Activated CD4-positive, CD25-positive, alpha-beta regulatory T cell treated with anti-CD3 and anti-CD28 coated beads, Interleukin-2, amount 50 U/mL, for 72 hours (primary cell): ENCODE measurements at regions not wholly inside any gene's neighbourhood (a gene's known extent, or its start where the extent isn't known, plus 50 kb on each side); places are given as distances from the start of the nearest gene placed in this dataset.

Experiments
- DNase-seq: peaks from one replicate; pipeline ENCODE4 v3.0.0; 2021

- no peak for DNase-seq
Measured at GRCh38 chr22:27153386-27153785, 496.0 kb downstream of the MIAT start.

- DNase-seq: no peak
Measured at GRCh38 chr22:27154717-27155116, 497.3 kb downstream of the MIAT start.

- DNase-seq: no peak
Measured at GRCh38 chr22:27156821-27157489, 499.6 kb downstream of the MIAT start.

GRCh38 chr22:27157666-27158370, 500.4 kb downstream of the MIAT start:
- DNase-seq: no peak

GRCh38 chr22:27159016-27159415, 501.6 kb downstream of the MIAT start:
- no peak for DNase-seq

- DNase-seq: no peak
Measured at GRCh38 chr22:27159716-27160295, 502.4 kb downstream of the MIAT start.

GRCh38 chr22:27163162-27164137, 506.1 kb downstream of the MIAT start:
- DNase-seq: no peak

- DNase-seq: no peak
Measured at GRCh38 chr22:27164781-27165503, 507.6 kb downstream of the MIAT start.

- no peak for DNase-seq
Measured at GRCh38 chr22:27168681-27169080, 511.3 kb downstream of the MIAT start.

GRCh38 chr22:27170491-27170890, 513.1 kb downstream of the MIAT start:
- no peak for DNase-seq

GRCh38 chr22:27171212-27171611, 513.8 kb downstream of the MIAT start:
- no peak for DNase-seq

- no peak for DNase-seq
Measured at GRCh38 chr22:27173530-27173929, 516.1 kb downstream of the MIAT start.

- no peak for DNase-seq
Measured at GRCh38 chr22:27175021-27175838, 517.8 kb downstream of the MIAT start.

GRCh38 chr22:27175974-27176373, 518.6 kb downstream of the MIAT start:
- no peak for DNase-seq

- DNase-seq: no peak
Measured at GRCh38 chr22:27179161-27179560, 521.8 kb downstream of the MIAT start.

- DNase-seq: no peak
Measured at GRCh38 chr22:27181537-27181936, 524.1 kb downstream of the MIAT start.

GRCh38 chr22:27183474-27183873, 526.1 kb downstream of the MIAT start:
- no peak for DNase-seq

- no peak for DNase-seq
Measured at GRCh38 chr22:27185099-27185709, 527.8 kb downstream of the MIAT start.

GRCh38 chr22:27185760-27186302, 528.4 kb downstream of the MIAT start:
- DNase-seq: no peak

GRCh38 chr22:27186643-27187042, 529.3 kb downstream of the MIAT start:
- no peak for DNase-seq
